Renal cortical epithelial cell (primary cell): ENCODE measurements at regions not wholly inside any gene's neighbourhood (a gene's known extent, or its start where the extent isn't known, plus 50 kb on each side); places are given as distances from the start of the nearest gene placed in this dataset.

Experiments
- DNase-seq: peaks from one replicate; pipeline ENCODE4 v3.0.0-alpha.2; 2011; ENCODE audit warnings: low read depth

DNA sequence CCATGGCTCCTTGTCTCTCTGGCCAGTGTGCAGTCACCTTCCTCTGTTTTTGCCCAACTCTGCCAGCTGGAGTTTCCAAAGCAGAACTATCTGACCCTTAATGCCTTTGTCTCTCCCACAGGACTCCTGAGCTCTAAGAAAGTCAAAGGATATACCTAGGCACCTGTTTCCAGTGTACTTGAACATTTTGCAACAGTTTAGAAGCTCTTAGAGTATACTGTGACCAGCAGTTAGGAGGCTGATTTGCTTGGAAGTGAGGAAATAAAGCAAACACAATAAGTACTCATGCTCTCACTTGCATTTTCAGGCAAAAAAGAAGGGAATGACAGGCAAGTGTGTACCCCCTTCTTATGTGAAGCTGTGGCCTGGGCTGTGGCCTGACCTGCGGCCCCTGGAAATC is 204.3 kb upstream of the PLET1 start:
- no peak for DNase-seq

GRCh38 chr11:112465433-112466024 is 204.9 kb upstream of the PLET1 start:
- DNase-seq: peak; percentile 82

GRCh38 chr11:112467721-112468120 is 207.1 kb upstream of the PLET1 start:
- DNase-seq: no peak

DNA sequence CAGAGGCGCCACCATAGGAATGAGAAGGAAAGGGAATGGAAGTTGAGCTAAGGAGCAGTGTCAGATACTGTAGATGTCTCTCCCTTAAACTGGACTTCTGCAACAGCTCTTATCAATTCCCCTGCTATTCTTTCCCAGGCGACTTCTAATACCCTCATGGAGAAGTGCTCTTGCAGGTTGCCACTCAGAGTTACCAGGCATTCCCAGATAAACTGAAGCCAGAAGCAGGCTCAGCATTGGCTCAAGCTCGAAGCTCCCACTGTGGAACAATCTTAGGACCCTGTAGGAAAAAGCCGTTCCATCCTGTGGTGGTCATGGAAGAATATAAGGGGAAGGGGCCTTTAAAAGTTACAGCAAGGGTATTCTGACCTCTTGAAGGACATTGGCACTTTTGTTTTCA is 208.7 kb upstream of the PLET1 start:
- no peak for DNase-seq

GRCh38 chr11:112470355-112470754 is 209.7 kb upstream of the PLET1 start:
- peak; percentile 50 for DNase-seq

DNA sequence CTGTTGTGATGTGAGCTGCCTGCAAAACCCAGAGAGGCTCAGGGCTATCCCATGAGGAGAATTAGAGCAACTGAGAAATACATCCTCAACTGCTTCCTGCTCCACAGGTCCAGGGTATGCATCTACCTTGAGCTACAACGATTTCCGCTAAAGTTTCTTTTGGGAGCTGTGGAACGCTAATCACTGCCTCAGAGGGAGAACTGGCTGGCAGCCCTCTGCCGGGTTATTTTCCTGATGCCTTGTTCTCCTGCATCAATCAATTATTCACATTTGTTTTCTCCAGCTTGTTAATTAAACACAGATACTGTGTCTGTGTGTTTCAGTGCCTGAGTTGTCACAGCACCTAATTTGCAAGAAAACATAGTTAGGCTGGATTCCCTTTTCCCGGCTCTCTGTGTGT is 211.1 kb upstream of the PLET1 start:
- no peak for DNase-seq

DNA sequence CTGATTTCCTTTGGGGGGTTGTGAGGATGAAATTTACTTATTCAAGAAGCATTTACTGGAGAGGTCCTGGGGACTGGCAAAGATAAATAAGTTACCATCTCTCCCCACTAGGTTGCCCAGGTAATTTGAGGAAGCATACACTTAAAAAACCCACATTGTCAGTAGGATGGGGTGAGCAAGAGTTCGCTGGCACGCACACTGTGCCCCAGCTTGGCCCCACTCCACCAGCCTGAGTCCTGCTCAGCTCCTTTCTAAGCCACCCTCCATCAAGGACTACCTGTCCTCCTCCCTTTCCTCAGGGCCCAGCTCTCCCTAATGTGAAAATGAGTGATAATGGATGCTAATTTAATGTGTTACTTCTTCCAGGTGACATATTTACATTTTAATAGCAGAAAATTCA is 216.5 kb upstream of the PLET1 start:
- DNase-seq: no peak

DNA sequence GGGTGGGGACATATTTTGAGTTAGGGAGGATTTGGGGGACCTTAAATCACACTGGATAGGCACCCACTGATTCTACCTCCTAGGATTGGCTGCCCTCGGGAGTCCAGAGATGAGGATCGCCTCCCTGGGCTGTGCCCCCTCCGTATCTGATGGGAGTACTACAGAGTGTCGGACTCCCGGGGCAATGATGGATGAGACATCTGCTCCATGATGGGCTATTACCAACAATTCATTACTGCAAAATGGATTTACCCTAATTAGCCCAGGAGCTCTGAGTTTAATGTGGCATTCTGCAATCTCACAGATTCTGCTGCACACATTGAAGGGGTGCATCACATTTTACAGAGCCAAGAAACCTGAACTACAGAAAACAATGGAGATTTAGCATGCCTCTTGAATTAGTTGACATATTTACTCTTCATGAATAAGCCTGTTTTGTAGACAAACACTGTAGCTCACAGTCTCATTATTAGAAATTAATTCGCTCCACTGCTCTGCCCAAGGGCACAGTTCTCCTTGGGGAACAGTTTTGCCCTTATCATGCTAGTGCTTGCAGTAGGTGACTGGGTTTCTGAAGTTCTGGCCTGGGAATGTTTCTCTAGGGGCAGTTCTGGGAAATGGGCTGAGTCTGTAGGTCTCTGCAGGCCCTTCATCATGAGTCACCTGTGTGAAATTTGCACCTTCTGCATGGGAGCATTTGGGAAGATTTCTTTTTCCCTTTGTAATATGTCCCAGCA is 217.1 kb upstream of the PLET1 start:
- DNase-seq: peak; percentile 48

DNA sequence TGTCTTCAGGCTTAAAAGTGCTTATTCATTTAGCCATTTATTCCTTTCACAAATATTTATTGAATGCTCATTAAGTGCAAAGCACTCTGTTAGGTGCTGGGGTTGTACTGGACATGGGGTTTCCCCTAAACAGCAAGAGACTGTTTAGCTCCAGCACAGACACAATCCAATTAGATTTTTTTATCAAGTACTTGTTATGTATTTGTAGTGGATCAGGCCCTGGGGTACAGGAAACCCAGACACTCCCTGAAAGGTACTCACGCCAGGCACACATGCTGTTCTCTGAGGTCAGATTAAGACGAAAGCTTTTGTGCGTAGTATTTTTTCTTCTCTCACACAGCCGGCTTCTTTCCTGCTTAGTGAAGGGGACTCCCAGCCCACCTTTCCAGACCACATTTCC is 218.1 kb upstream of the PLET1 start:
- DNase-seq: peak; percentile 35

- DNase-seq: no peak
Measured at GRCh38 chr11:112481431-112481830, 220.8 kb upstream of the PLET1 start.

- DNase-seq: no peak
Measured at GRCh38 chr11:112481893-112482292, 221.2 kb upstream of the PLET1 start.

DNA sequence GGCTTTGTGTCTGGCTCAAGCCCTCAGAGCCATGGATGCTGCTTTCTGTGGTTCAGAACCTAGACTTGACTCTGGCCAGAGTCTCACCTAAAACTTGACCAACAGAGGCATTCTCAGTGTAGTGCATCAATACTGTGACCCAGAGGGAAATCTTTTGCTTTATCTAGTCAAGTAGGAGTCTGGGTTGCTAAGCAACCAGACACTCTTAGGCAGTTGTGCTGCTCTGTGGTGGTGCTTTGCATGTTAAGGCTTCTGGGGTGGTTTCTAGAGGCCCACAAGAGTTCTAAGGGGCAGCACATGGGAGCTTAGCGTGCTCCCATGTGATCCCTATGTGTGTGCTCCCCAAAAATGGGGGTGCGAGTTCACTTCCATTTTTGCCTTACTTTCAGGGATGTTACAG is 224.6 kb upstream of the PLET1 start:
- no peak for DNase-seq

DNA sequence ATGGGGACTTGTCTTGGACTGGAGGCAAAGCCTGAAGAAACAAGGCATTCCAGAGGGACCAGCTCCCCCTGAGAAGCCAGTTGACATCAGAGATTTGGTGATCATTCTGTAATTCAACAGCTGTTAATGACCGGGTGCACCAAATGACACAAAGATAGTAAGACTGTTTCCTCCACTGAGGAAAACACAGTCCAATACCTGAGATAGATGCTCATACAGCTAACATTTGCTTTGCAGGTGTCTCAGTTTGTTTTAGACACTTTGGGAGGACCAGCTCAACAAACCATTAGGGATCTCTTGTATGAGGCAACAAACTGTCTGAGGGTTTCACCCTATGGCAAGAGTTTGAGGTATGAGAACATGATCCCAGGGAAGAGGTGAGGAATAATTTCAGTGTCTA is 237.2 kb upstream of the PLET1 start:
- DNase-seq: no peak

DNA sequence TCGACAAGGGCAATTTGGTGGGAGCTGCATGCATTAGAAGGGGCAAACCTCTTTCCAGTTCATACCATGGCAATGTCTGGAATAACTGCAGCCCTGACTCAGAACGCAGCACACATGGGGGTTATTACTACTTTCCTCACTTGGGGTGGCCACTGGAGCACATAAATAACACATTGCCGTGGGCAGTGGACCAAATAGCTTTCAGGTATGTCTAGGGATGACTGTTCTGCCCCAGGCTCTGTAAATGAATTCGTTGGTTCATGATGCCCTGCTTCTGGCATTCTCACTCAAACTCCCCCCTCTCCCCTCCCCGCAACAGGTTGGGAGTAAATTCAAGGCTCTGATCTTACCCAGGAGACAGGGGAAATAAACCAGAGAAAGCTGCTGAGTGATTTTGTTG is 238.0 kb upstream of the PLET1 start:
- peak; percentile 91 for DNase-seq

DNA sequence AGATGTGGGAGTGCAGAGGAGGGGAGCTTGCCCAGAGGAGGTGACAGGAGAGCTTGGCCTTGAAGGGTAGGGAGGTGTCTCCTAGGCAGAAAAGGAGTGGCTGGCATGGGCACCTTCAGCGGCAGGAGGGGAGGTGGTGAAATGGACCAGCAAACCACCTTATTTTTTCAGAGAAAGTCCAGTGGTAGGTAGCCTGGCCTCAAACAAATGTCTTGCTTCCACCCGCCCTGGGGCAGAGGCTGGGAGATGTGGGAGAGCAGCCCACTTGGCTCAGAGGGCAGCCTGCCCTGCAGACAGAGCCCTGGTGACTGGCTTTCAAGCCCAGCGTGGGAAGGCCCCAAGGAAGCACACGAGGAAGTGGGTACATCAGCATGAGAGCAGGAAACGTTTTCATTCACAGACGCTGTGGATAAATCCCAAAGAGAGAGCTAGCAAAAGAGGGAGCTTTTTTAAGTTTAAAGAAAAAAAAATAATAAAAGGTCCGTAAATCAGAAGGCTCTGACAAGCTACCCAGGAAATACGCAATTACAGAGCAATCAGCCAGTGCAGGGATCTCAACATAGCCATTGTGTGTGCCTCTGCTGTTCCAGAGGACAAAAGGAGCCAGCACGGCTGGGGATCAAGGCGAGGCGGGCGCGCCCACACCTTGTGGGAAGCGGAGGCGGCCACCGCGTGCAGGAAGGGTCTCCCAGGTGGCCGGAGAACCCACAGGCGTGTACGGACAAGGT is 238.7 kb upstream of the PLET1 start:
- DNase-seq: peak; percentile 30

DNA sequence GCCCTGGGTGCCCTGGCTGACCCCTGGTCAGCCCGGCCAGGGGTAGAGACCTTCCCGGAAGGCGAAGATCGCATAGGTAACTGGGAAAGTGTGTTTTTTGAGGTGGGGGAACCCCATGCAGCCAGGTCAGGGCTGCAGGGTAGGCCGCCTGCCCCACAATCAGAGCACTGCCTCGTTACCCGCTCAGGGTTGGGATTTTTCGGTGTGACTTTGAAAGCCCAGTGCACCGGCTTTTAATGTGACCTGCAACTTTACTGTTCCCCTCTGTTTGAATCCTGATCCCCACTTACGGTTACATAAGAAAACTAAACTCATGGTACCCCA is 239.2 kb upstream of the PLET1 start:
- DNase-seq: no peak

DNA sequence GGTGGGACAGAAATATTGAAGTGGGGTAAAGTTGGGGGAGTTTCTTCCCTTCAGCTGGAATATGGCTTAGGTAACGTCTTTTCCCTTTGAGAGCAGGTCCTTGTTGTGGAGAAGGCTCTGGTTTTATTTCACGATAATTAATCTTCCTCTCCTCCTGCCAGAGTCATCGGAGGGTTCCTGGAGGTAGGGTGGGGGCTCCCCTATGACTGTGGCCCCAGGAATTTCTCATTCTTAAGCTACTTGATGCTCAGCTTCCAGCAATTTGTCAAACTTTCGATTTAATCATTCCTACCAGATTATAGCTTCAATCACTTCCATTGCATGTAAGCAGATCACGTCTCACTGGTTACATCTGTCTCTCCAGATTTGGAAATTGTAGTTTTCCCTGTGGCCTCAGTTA is 242.8 kb upstream of the PLET1 start:
- no peak for DNase-seq

DNA sequence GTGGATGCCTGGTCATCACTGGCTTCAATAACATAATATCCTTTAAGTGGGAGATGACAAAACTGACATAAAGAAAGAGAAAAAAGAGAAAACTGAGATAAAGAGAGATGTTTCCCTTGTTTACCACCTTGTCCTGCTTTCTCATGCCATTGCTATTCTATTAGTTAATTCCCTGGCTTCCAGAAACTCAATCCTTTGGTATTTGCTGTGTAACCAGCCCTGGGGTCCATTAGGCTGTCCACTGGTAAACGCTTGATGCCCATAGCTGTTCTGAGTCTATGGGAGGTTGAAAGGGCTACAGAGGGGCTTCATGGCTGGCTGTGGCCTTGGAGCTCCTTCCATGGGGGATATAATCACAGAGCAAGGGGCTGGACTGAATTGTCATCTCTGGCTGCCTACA is 243.4 kb upstream of the PLET1 start:
- DNase-seq: no peak

DNA sequence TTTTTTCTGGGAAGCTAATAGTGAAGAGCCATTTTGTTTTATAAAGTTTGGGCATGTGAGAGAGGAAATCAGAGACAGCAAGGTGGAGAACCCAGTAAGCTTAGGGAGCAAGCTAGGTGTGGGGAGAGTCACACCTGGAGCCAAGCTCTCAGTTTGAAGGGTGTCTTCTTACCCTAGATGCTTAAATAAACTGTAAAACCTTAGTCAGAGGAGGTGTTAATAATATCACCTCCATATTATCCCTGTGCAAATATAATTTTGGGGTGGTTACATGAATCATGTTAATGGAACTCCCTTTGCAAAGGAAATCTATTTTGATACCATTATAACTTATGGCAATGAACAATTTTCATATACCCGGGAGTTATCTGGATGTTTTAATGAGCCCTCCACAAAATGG is 246.2 kb upstream of the PLET1 start:
- no peak for DNase-seq

DNA sequence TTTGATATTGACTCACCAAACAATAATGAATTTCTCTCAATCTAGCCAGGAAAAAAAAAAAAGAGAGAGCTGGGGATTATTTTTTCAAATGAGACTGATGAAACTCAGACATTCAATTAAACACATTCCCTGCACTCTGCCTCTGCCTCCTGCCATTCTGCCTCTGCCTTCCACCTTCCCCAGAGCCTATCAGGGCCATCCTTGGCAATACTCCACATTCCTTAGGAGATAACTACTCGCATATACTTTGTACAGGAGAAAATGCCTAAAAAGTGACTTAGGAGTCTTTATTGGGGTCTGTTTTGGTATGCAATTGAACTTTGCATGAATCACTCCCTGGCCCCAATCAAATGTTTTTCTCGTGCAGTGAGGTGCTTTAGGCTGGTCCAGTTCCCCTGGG is 246.6 kb upstream of the PLET1 start:
- no peak for DNase-seq

GRCh38 chr11:112508750-112509149 is 248.1 kb upstream of the PLET1 start:
- DNase-seq: no peak

DNA sequence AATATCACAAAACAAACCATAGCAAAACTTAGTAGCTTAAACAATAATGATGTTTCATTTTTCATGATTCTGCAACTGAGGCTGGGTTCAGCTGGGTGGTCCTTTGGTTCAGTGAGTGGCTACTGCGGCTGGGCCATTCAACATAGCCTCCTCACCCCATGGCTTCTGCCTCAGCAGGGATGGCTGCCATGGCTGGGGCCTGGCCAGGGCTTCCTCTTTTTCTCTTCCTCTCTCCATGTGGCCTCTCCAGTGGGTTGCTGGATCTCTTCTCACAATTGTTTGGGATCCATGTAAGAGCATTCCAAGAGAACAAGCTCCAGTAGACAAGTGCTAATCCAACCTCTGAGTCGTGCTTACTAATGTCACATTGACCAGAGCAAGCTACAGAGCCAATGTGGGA is 248.6 kb upstream of the PLET1 start:
- DNase-seq: no peak

DNA sequence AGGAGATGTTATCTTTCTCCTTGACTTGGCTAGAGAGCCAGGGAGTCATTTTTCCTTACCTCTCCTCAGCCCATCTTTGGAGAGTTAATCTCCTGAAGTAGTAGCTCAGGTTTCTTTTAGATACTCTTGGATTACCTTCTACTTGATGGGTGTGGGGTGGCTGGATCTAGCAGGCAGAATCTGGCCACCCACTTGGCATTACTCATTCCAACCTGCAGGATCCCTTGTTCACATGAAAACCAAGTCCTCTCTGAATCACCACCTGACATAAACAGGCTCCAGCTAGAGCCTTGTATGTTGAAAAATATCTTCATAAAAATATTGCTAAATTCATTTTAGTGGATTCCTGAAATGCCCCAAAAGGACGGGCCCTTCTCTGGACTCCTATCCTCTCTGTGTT is 250.6 kb upstream of the PLET1 start:
- peak; percentile 85 for DNase-seq

DNA sequence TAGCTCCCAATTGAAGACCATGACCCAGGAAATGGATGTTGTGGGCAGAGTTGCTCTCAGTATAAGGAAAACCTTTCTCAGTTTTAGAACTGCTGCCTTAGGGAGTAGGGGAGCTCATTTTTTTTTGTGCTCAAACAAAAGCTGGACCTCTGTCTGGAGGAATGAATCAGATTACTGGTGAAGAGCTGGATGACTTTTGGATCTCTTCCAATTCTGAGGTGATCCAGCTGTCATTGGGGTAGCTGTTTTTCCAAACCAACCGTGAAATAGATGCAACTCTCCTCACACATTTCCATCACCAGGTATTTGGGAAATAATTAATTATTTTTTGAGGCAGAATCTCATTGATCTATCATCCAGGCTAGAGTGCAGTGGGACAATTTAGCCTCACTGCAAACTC is 251.3 kb upstream of the PLET1 start:
- no peak for DNase-seq
